NCI-H526 treated with DMSO at 0.1 percent for 48 hours (cell line): ENCODE measurements at regions not wholly inside any gene's neighbourhood (a gene's known extent, or its start where the extent isn't known, plus 50 kb on each side); places are given as distances from the start of the nearest gene placed in this dataset.
A peak's percentile ranks its signal among the peaks of the same experiment; 100 is the strongest.

Experiments used
- DNase-seq: peaks from one replicate; lab custom pipeline; 2025; lab: John Stamatoyannopoulos, UW

GRCh38 chr5:4815002-4815401 lies 325.1 kb upstream of the ADAMTS16 start:
- DNase-seq: no peak

GRCh38 chr5:4817767-4818166 lies 322.4 kb upstream of the ADAMTS16 start:
- DNase-seq: no peak

- DNase-seq: no peak
These were observed 308.8 kb upstream of the ADAMTS16 start for GRCh38 chr5:4831325-4831724.

- no peak for DNase-seq
These were observed 307.7 kb upstream of the ADAMTS16 start for GRCh38 chr5:4832471-4832870.

DNA sequence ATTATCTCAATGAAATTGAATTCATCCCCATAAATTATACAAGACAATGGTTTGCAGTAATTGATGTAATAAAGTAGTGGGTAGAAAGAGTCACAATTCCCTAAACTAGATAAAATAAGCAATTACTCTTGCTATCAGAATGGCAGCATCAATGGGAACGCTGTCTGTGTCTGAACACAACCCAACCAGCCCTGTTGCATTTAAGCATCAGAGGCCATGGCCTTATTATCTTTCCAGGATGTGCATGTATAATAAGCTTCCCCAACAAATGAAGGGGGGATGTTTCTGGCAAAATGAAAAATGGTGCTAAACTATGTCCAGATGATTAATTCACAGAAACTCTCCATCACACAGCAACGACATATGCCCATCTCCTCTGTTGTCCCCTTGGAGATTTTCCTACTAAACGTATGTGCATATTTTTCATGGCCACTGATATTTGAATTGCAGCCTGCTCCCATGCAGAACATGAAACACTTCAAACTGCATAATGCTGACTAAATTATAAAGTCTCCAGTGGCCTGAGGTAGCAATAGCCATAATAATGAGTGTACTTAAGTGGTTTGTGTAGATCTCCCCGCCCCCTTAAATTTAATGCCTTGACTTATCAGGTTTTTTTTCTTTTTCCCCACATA lies 306.9 kb upstream of the ADAMTS16 start:
- DNase-seq: no peak

- no peak for DNase-seq
These were observed 302.6 kb upstream of the ADAMTS16 start for GRCh38 chr5:4837489-4838058.

- no peak for DNase-seq
These were observed 294.9 kb upstream of the ADAMTS16 start for GRCh38 chr5:4845221-4845620.

DNA sequence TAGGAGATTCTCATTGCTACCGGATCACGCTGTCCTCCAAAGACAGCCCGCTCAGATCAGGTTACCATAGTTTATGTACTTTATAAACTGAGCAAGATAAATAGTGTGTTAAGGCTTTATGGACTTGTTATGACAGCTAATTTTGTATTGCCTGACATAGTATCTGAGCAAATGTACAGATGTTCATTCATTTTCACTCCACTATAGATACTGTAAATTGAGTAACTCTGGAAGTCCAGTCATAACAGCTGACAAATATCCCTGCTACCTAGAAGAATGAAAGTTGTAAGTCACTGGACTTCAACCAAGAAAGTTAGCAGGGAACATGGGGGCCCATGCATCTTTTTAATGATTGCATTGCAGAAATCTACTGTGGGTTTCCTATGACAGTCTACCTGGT lies 292.4 kb upstream of the ADAMTS16 start:
- no peak for DNase-seq

- no peak for DNase-seq
These were observed 285.1 kb upstream of the ADAMTS16 start for GRCh38 chr5:4855036-4855435.

DNA sequence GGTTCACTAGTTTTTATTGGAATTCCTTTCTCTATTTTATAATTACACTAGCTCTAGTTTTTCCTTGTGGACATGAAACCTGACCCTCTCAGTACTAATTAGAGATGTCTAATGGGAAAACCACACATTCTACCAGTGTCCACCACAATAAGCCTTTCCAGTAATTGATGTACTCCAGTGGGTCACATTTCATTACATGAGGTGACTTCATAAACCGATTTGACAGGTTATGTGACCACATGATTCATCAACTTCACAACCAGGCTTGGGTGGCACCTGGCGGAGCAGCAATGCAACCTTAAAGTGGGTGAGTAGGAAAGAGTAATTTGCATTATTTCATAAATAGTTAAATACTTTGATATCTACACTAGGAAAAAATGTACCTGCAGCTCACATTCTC lies 284.2 kb upstream of the ADAMTS16 start:
- no peak for DNase-seq

GRCh38 chr5:4857761-4858160 lies 282.4 kb upstream of the ADAMTS16 start:
- no peak for DNase-seq

GRCh38 chr5:4859500-4860235 lies 280.5 kb upstream of the ADAMTS16 start:
- no peak for DNase-seq

DNA sequence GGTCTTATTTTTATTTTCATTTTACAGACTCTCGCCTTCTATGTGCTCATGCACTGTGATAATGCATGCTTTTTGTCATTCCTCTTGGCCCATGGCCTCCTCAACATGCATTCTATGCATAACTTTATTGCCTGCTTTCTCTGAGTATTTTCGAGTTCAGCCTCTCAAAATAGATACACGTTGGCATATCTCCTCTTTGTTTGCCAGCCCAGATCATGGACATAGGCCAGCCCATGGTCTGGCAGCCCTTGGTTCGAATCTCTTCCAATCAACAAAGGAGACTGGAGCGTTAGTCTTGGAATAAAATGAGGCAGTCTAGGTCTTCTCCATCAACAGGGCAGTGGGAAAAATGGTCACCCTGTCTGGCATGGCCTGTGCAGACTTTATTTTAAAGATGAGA lies 279.5 kb upstream of the ADAMTS16 start:
- no peak for DNase-seq

- peak; percentile 62 for DNase-seq
These were observed 277.6 kb upstream of the ADAMTS16 start for GRCh38 chr5:4862500-4862899.

DNA sequence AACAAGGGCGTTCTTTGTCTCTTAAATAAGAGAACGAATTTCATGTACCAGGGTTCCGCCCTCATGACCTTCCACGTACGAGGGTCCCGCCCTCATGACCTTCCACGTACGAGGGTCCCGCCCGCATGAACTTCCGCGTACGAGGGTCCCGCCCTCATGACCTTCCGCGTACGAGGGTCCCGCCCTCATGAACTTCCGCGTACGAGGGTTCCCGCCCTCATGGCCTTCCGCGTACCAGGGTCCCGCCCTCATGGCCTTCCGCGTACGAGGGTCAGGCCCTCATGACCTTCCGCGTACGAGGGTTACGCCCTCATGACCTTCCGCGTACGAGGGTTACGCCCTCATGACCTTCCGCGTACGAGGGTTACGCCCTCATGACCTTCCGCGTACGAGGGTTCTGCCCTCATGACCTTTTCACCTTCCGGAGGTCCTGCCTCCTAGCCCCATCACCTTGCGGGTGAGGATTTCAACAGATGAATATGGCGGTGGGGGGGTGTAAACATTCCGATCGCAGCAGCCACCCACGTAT lies 273.9 kb upstream of the ADAMTS16 start:
- DNase-seq: no peak

DNA sequence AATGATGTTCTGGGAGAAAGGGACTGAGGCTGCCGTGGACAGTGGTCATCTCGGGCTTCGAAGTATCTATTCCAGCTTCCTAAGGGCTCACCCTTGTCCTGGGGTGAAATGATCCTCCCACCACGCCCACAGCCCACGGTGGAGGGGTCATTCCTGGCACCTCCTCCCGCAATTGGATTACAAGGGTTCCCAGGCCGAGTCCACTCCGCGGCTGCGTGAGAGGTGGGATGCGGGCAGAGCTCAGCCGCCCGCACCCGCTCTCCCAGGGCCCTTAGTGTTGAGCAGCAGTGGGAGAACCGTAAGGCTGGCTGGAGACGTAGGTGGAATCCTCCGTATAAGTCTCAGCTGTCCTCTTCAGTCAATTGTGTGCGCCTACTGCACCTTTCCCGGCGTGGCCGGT lies 273.3 kb upstream of the ADAMTS16 start:
- no peak for DNase-seq

DNA sequence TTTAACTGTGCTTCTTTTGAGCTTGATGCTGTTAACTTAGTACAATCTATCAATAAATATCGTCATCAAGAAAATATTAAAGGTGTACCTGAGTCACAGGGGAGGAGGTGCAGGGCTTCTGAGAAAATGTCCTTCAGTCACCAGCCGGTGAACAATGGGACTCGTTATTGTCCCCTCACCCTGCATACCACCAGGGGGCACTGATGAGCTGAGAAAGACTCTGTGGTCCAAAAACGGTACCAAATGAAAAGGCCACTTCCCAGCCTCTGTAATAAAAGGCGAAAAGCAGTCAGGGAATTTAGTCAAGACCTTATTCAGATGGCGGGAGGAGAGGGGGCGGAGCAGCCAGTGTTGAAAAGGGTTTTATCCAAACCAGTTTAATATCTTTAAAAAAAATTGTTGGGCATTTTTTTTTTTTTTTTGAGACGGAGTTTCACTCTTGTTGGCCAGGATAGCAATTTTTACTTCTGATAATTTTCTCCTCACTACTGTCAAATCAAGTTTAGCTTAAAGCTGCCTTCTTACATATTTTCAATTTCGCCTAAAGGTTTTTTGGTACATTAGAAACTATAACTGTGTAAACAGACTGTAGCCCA lies 271.9 kb upstream of the ADAMTS16 start:
- peak; percentile 53 for DNase-seq

- DNase-seq: no peak
These were observed 266.5 kb upstream of the ADAMTS16 start for GRCh38 chr5:4873652-4874051.

GRCh38 chr5:4874097-4874496 lies 266.0 kb upstream of the ADAMTS16 start:
- DNase-seq: no peak

DNA sequence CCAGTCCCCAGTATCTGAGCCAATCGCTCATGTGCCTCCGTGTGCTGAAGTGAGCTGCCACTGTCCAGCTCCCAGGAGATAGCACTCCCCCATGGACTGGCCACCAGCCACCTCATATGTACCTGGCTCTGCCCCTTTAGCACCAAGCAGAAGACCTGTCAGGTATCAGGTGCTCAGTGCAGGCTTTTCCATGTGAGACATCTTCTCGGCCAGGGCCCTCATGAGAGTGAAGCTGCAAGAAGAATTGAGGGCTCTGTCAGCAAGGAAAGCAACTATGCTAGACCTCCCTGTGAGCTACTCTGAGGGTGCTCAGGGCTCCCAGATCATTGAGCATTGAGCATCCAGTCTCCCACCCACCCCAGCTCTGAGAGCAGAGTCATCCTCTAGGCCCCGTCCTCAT lies 264.2 kb upstream of the ADAMTS16 start:
- no peak for DNase-seq

- DNase-seq: no peak
These were observed 263.3 kb upstream of the ADAMTS16 start for GRCh38 chr5:4876804-4877203.

DNA sequence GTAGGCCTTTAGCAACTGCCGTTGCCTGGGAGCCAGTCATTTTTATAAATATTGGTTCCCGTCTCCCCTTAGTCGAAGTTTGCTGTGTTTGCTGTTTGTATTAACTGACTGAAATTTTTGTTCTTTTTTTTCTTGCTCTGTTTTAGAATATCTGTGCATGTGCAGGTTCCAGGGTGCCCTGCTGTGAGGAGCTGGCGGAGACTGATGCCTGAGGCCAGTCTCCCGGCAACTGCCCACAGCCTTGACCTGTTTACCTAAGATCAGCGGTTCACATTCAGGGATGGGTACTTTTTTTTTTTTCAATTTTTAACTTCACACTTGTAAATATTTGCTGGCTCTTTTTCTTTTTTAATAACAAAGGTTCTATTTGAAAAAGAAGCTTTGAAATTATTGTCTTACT lies 262.6 kb upstream of the ADAMTS16 start:
- DNase-seq: no peak

DNA sequence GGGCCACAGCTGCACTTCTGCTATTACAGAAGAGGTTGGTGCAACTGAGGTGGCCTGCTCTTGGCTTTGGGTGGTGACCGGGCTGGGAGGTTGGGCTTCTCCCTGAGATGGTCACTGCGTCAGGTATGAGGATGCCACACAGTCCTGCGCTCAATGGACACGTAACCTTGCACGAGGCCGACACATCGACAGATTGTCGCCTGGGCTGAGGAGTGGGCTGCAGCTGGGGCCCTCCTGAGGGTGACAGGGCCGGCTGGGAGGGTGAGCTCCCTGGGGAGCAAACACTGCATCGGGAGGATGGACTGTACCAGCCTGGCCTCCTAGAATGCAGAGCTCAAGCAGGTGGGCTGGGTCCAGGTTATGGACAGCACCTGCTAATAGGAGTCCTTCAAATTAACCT lies 261.1 kb upstream of the ADAMTS16 start:
- DNase-seq: no peak
